Stomach (tissue), 8 donors: ENCODE measurements at regions not wholly inside any gene's neighbourhood (a gene's known extent, or its start where the extent isn't known, plus 50 kb on each side); places are given as distances from the start of the nearest gene placed in this dataset.

Source experiments
- DNase-seq, 2 donors: peaks; one replicate each; pipeline versions ENCODE4 v3.0.0 to v3.0.0-alpha.2; 2013 to 2019
- H3K27ac ChIP-seq, 5 donors: fragments of 200-600 bp in 4 of 5; sonication (generic) in 4 of 5; one replicate each; pipeline ENCODE4 v1.5.1; 2013 to 2019; ENCODE audit warnings: mild to moderate bottlenecking in 1 of 5, moderate library complexity in 1 of 5
- H3K27me3 ChIP-seq, 3 donors: fragments of 200-600 bp; sonication (generic); one replicate each; pipeline ENCODE4 v1.5.1; 2017 to 2019; ENCODE audit warnings: mixed run types in 1 of 3
- H3K36me3 ChIP-seq, 4 donors: fragments of 200-600 bp; sonication (generic); 1 replicate in 3 of 4; 2 replicates in 1 of 4; pipeline ENCODE4 v1.5.1; 2016 to 2019
- H3K4me1 ChIP-seq, 4 donors: fragments of 200-600 bp; sonication (generic); one replicate each; pipeline ENCODE4 v1.5.1; 2016 to 2019
- H3K4me3 ChIP-seq, 4 donors: fragments of 200-600 bp; sonication (generic) in 3 of 4; one replicate each; pipeline ENCODE4 v1.5.1; 2016 to 2019; ENCODE audit warnings: mild to moderate bottlenecking in 1 of 4
- H3K9me3 ChIP-seq, 4 donors: fragments of 200-600 bp; sonication (generic); one replicate each; pipeline ENCODE4 v1.5.1; 2016 to 2019
- EP300 ChIP-seq: sonication (generic); formaldehyde crosslinking; IDR thresholded peaks from one replicate; pipeline ENCODE4 v1.6.1; 2017; ENCODE audit warnings: antibody characterized with exemption
- POLR2A ChIP-seq, 4 donors: fragments of 450-650 bp; IDR thresholded peaks; one replicate each; pipeline ENCODE4 v1.6.1; 2016; ENCODE audit warnings: antibody characterized with exemption in 4 of 4, control low read depth in 2 of 4, mild to moderate bottlenecking in 1 of 4, moderate library complexity in 1 of 4
- POLR2AphosphoS5 ChIP-seq, 3 donors: sonication (generic); formaldehyde crosslinking; IDR thresholded peaks; one replicate each; pipeline ENCODE4 v1.6.1; 2016; ENCODE audit warnings: antibody characterized with exemption in 3 of 3
- WGBS, 5 donors: extraction: QIAGEN DNeasy Blood & Tissue Kit in 3 of 5; methylation state at CpG; one replicate each; pipeline versions ENCODE4 v1.1.5 to v1.1.7; 2013 to 2018; 5-methylcytosine and 5-hydroxymethylcytosine counted together
- intact Hi-C: fragments of 100-400 bp; cut with DNase I; formaldehyde crosslinking; loops from one replicate; pipeline ENCODE4 v1.15.1; 2023; ENCODE audit warnings: low total_unique reads
- TF ChIP-seq, protein P1 (sequence below), 7 experiments: fragments of 450-650 bp in 4 of 7; fragments of 200-600 bp in 3 of 7; sonication (generic) in 3 of 7; IDR thresholded peaks; one replicate each; pipeline ENCODE4 v1.5.1; 2016 to 2019; ENCODE audit warnings: antibody characterized with exemption in 7 of 7, control low read depth in 2 of 7, mild to moderate bottlenecking in 1 of 7
- donor health status: healthy with polysubstance abuse.
- donor health status: Bipolar disorder and iron deficiency.
- donor health status: healthy.

DNA sequence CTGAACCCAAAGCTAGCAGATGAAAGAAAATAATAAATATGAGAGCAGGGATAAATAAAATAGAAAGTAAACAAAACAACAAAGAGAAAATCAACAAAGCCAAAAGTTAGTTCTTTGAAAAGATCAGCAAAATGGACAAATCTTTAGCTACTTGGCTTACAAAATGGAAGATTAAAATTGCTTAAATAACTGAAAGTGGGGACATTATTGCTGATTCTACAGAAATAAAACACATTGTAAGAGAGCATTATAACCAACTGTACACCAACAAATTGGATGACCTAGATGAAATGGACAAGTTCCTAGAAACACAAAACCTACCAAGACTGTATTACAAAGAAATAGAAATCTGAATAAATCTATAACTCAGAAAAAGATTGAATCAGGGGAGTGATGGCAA lies 238.3 kb upstream of the C1orf87 start:
- TF ChIP-seq, protein P1, sequence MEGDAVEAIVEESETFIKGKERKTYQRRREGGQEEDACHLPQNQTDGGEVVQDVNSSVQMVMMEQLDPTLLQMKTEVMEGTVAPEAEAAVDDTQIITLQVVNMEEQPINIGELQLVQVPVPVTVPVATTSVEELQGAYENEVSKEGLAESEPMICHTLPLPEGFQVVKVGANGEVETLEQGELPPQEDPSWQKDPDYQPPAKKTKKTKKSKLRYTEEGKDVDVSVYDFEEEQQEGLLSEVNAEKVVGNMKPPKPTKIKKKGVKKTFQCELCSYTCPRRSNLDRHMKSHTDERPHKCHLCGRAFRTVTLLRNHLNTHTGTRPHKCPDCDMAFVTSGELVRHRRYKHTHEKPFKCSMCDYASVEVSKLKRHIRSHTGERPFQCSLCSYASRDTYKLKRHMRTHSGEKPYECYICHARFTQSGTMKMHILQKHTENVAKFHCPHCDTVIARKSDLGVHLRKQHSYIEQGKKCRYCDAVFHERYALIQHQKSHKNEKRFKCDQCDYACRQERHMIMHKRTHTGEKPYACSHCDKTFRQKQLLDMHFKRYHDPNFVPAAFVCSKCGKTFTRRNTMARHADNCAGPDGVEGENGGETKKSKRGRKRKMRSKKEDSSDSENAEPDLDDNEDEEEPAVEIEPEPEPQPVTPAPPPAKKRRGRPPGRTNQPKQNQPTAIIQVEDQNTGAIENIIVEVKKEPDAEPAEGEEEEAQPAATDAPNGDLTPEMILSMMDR (IDR thresholded peaks at IDR 0.05), result no peak
- TF ChIP-seq POLR2A (IDR thresholded peaks at IDR 0.05) (no peak), POLR2AphosphoS5 (IDR thresholded peaks at IDR 0.05) (no peak), EP300 (no peak)
- H3K27ac ChIP-seq, result no peak overlapping the region
- intact Hi-C loops, result no loop called here
- peaks cover 0 to 6% (median 3%) of the 10 kb centered on the region in 4 donors for H3K9me3 ChIP-seq
- no peaks in the 10 kb centered on the region for H3K27me3 ChIP-seq
- H3K4me3 ChIP-seq, result no peak overlapping the region
- H3K4me1 ChIP-seq, result no peaks in the 10 kb centered on the region
- DNase-seq, result no peak
- no peaks in the 10 kb centered on the region for H3K36me3 ChIP-seq

DNA sequence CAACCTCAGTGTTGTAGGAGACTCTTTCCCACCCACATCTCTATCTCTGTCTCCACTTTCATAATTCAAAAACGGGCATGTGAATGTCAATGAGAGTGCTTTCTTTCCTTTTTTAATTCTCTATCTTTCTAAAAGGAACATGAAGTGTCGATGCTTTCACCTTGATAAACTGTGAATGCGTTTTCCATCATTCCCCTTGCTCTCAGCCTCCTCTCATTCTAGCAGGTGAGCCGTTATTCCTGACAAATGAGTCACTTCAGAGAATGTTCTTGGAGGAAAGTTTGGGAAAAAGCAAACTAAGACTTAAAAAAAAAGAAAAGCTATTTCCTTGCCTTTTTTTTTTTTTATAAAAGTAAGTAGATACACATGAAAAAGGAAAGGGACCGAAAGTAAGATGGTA lies 226.0 kb upstream of the C1orf87 start:
- H3K27ac ChIP-seq, result no peak overlapping the region

DNA sequence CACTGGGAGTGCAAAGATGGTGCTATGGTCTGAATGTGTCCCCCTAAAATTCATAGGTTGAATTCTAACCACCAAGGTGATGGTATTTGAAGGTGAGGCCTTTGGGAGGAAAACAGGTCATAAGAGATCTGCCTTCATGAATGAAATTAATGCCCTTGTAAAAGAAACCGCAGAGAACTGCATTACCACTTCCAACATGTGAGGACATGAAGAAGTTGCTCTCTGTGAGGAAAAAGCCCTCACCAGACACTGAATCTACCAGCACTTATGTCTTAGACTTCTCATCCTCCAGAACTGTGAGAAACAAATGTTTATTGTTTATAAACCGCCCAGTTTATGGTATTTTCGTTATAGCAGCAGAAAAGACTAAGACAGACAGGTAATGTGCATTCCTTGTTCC lies 224.7 kb upstream of the C1orf87 start:
- 82 to 93% (median 88%) methylated on average over 3 of the region's 3 CpGs for WGBS, 5 donors
- TF ChIP-seq POLR2AphosphoS5 (IDR thresholded peaks at IDR 0.05) (no peak), POLR2A (IDR thresholded peaks at IDR 0.05) (no peak), EP300 (no peak)
- TF ChIP-seq, protein P1 (IDR thresholded peaks at IDR 0.05), result no peak
- Histone ChIP-seq H3K27ac (no peak overlapping the region), H3K9me3 (peaks cover 0 to 11% (median 0%) of the 10 kb centered on the region in 4 donors), H3K36me3 (no peaks in the 10 kb centered on the region), H3K27me3 (no peaks in the 10 kb centered on the region), H3K4me1 (no peaks in the 10 kb centered on the region), H3K4me3 (no peak overlapping the region)
- DNase-seq, result no peak
- intact Hi-C loops, result no loop called here

More for the DNA sequence above, 226.0 kb upstream of the C1orf87 start:
- H3K4me1 ChIP-seq, result no peaks in the 10 kb centered on the region
- H3K9me3 ChIP-seq, result peaks cover 0 to 14% (median 0%) of the 10 kb centered on the region in 4 donors
- intact Hi-C loops, result no loop called here
- H3K36me3 ChIP-seq, result no peaks in the 10 kb centered on the region
- H3K4me3 ChIP-seq, result no peak overlapping the region
- DNase-seq, result no peak
- WGBS, 5 donors, result 72 to 81% (median 75%) methylated on average over 5 of the region's 5 CpGs
- TF ChIP-seq, protein P1 (IDR thresholded peaks at IDR 0.05), result no peak
- TF ChIP-seq EP300 (no peak), POLR2AphosphoS5 (IDR thresholded peaks at IDR 0.05) (no peak), POLR2A (IDR thresholded peaks at IDR 0.05) (no peak)
- no peaks in the 10 kb centered on the region for H3K27me3 ChIP-seq

DNA sequence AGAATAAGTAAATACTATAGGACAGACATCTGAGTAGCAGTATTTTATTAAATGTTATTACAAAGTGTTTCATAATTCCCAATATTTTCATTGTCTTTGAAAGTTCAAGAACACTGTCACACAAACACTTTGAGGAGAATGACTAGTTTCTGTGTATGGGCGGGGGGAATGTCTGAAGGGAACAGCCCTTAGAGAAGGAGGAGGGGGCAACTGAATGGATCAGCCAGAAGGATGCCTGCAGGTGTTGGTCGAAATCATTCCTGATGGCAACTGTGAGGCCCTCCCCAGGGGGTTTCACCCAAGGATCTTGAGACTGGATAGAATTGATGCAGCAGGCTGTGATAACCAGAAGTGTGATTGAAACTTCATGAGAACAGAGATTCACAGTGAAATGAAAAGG lies 223.2 kb upstream of the C1orf87 start:
- H3K4me3 ChIP-seq, result no peak overlapping the region
- H3K27me3 ChIP-seq, result no peaks in the 10 kb centered on the region
- intact Hi-C loops, result no loop called here
- TF ChIP-seq EP300 (no peak), POLR2A (IDR thresholded peaks at IDR 0.05) (no peak), POLR2AphosphoS5 (IDR thresholded peaks at IDR 0.05) (no peak)
- TF ChIP-seq, protein P1 (IDR thresholded peaks at IDR 0.05), result no peak
- no peak for DNase-seq
- H3K4me1 ChIP-seq, result no peaks in the 10 kb centered on the region
- H3K9me3 ChIP-seq, result peaks cover 0 to under 1% (median 0%) of the 10 kb centered on the region in 4 donors
- no peaks in the 10 kb centered on the region for H3K36me3 ChIP-seq
- 54 to 78% (median 67%) methylated on average over 2 of the region's 2 CpGs for WGBS, 5 donors
- no peak overlapping the region for H3K27ac ChIP-seq
